WTC11 (cell line): ENCODE measurements at regions not wholly inside any gene's neighbourhood (a gene's known extent, or its start where the extent isn't known, plus 50 kb on each side); places are given as distances from the start of the nearest gene placed in this dataset.

Source experiments
- CREB1 ChIP-seq: sonication (generic); formaldehyde crosslinking; IDR thresholded peaks from 2 replicates; pipeline ENCODE4 v1.8.0; 2023; ENCODE audit warnings: mild to moderate bottlenecking, missing genetic modification reagents
- CREM ChIP-seq: sonication (generic); formaldehyde crosslinking; IDR thresholded peaks from 2 replicates; pipeline ENCODE4 v1.8.1; 2022; ENCODE audit warnings: mild to moderate bottlenecking, missing genetic modification reagents, moderate library complexity
- ESRRA ChIP-seq: sonication (generic); formaldehyde crosslinking; IDR thresholded peaks from 2 replicates; pipeline ENCODE4 v1.8.1; 2022; ENCODE audit warnings: mild to moderate bottlenecking, missing genetic modification reagents, borderline replicate concordance
- GTF2I ChIP-seq: fragments of 250-450 bp; sonication (Bioruptor Pico); conservative IDR thresholded peaks from 2 replicates; pipeline ENCODE4 v1.4.0; 2021; ENCODE audit warnings: mild to moderate bottlenecking
- SP1 ChIP-seq: sonication (generic); formaldehyde crosslinking; conservative IDR thresholded peaks from 2 replicates; pipeline ENCODE4 v1.8.1; 2022; ENCODE audit warnings: missing genetic modification reagents
- TEAD4 ChIP-seq: sonication (generic); formaldehyde crosslinking; IDR thresholded peaks from 2 replicates; pipeline ENCODE4 v1.8.0; 2022; ENCODE audit warnings: mild to moderate bottlenecking, missing genetic modification reagents
- TF ChIP-seq, protein P1 (sequence below): fragments of 200-600 bp; IDR thresholded peaks from 2 replicates; pipeline ENCODE4 v1.8.0; 2022; ENCODE audit warnings: antibody characterized with exemption
- TF ChIP-seq, protein P2 (sequence below): sonication (generic); formaldehyde crosslinking; IDR thresholded peaks from 2 replicates; pipeline ENCODE4 v1.8.0; 2023; ENCODE audit warnings: missing genetic modification reagents, mild to moderate bottlenecking, borderline replicate concordance
- TF ChIP-seq, protein P3 (sequence below): sonication (generic); formaldehyde crosslinking; IDR thresholded peaks from 2 replicates; pipeline ENCODE4 v1.8.1; 2022; ENCODE audit warnings: mild to moderate bottlenecking, missing genetic modification reagents, moderate library complexity, borderline replicate concordance
- TF ChIP-seq, protein P4 (sequence below): sonication (generic); formaldehyde crosslinking; IDR thresholded peaks from 2 replicates; pipeline ENCODE4 v1.8.1; 2022; ENCODE audit warnings: mild to moderate bottlenecking, moderate library complexity, missing genetic modification reagents

DNA sequence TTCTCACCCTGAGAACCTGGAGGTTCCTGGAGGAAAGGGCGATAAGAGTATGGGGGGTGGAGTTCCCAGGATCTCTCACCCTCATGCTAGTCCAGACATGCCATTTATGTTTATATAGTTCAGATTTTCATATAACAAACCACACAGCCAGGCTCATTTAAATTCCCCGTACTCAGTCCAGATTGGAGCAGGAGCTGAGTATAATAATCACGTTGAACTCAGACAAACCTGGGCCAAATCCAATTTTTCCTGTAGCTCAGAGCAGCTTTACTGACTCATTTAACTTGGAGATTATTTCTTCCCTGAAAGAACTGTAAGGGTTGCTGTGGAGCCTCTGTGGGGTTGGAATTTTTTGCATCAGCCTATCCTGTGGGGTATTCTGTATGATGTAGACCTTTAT, 660.8 kb downstream of the TMEM121 start:
- TF ChIP-seq, protein P1, sequence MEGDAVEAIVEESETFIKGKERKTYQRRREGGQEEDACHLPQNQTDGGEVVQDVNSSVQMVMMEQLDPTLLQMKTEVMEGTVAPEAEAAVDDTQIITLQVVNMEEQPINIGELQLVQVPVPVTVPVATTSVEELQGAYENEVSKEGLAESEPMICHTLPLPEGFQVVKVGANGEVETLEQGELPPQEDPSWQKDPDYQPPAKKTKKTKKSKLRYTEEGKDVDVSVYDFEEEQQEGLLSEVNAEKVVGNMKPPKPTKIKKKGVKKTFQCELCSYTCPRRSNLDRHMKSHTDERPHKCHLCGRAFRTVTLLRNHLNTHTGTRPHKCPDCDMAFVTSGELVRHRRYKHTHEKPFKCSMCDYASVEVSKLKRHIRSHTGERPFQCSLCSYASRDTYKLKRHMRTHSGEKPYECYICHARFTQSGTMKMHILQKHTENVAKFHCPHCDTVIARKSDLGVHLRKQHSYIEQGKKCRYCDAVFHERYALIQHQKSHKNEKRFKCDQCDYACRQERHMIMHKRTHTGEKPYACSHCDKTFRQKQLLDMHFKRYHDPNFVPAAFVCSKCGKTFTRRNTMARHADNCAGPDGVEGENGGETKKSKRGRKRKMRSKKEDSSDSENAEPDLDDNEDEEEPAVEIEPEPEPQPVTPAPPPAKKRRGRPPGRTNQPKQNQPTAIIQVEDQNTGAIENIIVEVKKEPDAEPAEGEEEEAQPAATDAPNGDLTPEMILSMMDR: no peak
- TF ChIP-seq, protein P2, sequence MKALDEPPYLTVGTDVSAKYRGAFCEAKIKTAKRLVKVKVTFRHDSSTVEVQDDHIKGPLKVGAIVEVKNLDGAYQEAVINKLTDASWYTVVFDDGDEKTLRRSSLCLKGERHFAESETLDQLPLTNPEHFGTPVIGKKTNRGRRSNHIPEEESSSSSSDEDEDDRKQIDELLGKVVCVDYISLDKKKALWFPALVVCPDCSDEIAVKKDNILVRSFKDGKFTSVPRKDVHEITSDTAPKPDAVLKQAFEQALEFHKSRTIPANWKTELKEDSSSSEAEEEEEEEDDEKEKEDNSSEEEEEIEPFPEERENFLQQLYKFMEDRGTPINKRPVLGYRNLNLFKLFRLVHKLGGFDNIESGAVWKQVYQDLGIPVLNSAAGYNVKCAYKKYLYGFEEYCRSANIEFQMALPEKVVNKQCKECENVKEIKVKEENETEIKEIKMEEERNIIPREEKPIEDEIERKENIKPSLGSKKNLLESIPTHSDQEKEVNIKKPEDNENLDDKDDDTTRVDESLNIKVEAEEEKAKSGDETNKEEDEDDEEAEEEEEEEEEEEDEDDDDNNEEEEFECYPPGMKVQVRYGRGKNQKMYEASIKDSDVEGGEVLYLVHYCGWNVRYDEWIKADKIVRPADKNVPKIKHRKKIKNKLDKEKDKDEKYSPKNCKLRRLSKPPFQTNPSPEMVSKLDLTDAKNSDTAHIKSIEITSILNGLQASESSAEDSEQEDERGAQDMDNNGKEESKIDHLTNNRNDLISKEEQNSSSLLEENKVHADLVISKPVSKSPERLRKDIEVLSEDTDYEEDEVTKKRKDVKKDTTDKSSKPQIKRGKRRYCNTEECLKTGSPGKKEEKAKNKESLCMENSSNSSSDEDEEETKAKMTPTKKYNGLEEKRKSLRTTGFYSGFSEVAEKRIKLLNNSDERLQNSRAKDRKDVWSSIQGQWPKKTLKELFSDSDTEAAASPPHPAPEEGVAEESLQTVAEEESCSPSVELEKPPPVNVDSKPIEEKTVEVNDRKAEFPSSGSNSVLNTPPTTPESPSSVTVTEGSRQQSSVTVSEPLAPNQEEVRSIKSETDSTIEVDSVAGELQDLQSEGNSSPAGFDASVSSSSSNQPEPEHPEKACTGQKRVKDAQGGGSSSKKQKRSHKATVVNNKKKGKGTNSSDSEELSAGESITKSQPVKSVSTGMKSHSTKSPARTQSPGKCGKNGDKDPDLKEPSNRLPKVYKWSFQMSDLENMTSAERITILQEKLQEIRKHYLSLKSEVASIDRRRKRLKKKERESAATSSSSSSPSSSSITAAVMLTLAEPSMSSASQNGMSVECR (CRISPR knock-in tag): no peak
- no peak for TF ChIP-seq SP1 (CRISPR knock-in tag)
- no peak for TF ChIP-seq TEAD4 (CRISPR knock-in tag)
- TF ChIP-seq, protein P3, sequence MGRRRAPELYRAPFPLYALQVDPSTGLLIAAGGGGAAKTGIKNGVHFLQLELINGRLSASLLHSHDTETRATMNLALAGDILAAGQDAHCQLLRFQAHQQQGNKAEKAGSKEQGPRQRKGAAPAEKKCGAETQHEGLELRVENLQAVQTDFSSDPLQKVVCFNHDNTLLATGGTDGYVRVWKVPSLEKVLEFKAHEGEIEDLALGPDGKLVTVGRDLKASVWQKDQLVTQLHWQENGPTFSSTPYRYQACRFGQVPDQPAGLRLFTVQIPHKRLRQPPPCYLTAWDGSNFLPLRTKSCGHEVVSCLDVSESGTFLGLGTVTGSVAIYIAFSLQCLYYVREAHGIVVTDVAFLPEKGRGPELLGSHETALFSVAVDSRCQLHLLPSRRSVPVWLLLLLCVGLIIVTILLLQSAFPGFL (CRISPR knock-in tag): no peak
- TF ChIP-seq, protein P4, sequence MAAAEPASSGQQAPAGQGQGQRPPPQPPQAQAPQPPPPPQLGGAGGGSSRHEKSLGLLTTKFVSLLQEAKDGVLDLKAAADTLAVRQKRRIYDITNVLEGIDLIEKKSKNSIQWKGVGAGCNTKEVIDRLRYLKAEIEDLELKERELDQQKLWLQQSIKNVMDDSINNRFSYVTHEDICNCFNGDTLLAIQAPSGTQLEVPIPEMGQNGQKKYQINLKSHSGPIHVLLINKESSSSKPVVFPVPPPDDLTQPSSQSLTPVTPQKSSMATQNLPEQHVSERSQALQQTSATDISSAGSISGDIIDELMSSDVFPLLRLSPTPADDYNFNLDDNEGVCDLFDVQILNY (CRISPR knock-in tag): no peak
- TF ChIP-seq CREB1 (CRISPR knock-in tag): no peak
- no peak for TF ChIP-seq CREM (CRISPR knock-in tag)
- no peak for TF ChIP-seq ESRRA (CRISPR knock-in tag)
- TF ChIP-seq GTF2I (CRISPR knock-in tag): no peak
